ENCODE measurements at regions not wholly inside any gene's neighbourhood (a gene's known extent, or its start where the extent isn't known, plus 50 kb on each side); places are given as distances from the start of the nearest gene placed in this dataset.
"Not testable (repeated sequence)": the region's sequence is repeated elsewhere in the genome, so short reads cannot be mapped to it uniquely, and the experiment has no call there.

DNA sequence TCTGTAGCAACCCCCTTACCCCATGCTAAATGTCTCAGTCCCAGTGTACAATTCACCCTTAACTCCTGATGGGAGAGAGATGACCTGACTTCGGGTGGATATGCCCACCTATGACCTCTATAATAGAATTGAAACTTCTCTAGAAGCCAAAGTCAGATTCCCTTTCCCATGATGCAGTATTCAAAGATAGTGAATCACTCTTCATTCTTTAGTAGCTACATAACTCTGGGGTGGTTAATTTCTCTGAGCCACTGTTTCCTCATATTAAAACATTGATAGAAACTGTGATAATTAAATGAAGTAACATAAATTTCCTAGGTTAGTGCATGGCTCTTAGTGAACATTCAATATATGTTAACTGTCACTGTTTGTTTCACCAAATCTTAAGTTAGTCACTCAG lies 500.4 kb downstream of the COL12A1 start:
- no peaks in the 10 kb centered on the region for H3K9me3 ChIP-seq (replicated peaks; ENCODE audit: low read length)
- no peak overlapping the region for H3K4me3 ChIP-seq (ENCODE audit: low read length)
- no peaks in the 10 kb centered on the region for H3K27me3 ChIP-seq (ENCODE audit: control insufficient read depth, insufficient read depth, low read length)
- H3K36me3 ChIP-seq (ENCODE audit: insufficient read depth, low read length), result no peaks in the 10 kb centered on the region
- H3K4me1 ChIP-seq (ENCODE audit: control insufficient read depth, insufficient read depth, low read length), result no peaks in the 10 kb centered on the region
- H3K9ac ChIP-seq (ENCODE audit: low read depth, low read length), result no peak overlapping the region
- H3K4me2 ChIP-seq (ENCODE audit: low read length), result no peak overlapping the region

DNA sequence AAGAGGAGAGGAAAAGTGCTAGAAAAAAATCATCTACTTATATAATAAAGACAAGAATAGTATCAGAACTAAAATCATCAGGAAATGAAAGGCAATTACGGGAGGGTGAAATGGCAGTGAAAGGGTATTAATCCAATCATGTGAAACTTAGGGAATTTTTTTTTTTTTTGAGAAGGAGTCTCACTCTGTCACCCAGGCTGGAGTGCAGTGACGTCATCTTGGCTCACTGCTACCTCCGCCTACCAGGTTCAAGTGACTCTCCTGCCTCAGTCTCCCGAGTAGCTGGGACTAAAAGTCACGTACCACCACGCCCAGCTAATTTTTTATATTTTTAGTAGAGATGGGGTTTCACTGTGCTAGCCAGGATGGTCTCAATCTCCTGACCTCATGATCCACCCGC lies 501.3 kb downstream of the COL12A1 start:
- not testable (repeated sequence) for H3K4me3 ChIP-seq (ENCODE audit: low read length); H3K27me3 ChIP-seq (ENCODE audit: control insufficient read depth, insufficient read depth, low read length); H3K4me2 ChIP-seq (ENCODE audit: low read length); H3K9me3 ChIP-seq (replicated peaks; ENCODE audit: low read length); H3K4me1 ChIP-seq (ENCODE audit: control insufficient read depth, insufficient read depth, low read length); H3K36me3 ChIP-seq (ENCODE audit: insufficient read depth, low read length); H3K9ac ChIP-seq (ENCODE audit: low read depth, low read length)

DNA sequence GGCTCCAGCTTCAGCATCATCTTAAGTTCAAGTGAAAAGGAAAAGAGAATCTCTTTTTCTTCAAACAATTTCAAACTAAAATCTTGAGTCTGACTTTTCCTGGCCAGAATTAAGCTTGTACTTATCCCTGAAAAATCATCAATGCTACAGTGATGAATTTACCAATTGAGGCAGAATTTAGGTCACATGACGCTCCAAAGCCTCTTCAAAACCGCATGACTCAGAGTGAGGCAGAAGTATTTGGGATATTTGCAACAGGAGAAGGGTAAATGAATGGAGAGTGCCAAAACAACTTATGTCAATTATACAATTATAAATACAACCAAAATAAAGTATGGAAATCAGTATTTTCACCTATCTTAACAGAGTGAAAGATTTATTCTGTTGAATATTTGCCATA lies 515.5 kb downstream of the COL12A1 start:
- Histone ChIP-seq H3K9ac (ENCODE audit: low read depth, low read length) (no peak overlapping the region), H3K4me1 (ENCODE audit: control insufficient read depth, insufficient read depth, low read length) (no peaks in the 10 kb centered on the region), H3K27me3 (ENCODE audit: control insufficient read depth, insufficient read depth, low read length) (no peaks in the 10 kb centered on the region), H3K4me3 (ENCODE audit: low read length) (no peak overlapping the region), H3K9me3 (replicated peaks; ENCODE audit: low read length) (no peaks in the 10 kb centered on the region), H3K36me3 (ENCODE audit: insufficient read depth, low read length) (no peaks in the 10 kb centered on the region), H3K4me2 (ENCODE audit: low read length) (no peak overlapping the region)

DNA sequence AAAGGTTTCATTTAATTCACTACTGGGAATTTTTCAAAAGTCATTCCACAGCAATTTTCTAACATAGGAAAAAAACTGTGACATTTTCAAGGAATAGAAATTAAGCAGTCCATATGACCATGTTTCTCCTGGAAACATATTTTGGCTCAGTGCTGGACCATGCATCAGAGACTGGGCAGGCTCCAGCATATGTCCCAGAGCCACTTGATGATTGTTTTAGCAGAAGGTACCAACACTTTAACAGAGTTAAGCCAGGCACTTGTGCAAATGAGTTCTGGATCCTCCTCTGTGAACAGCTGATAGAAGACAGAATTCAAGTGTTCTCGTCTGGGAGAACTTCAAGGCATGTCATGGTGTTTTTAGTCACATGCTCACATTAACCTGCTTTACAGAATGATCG lies 516.3 kb downstream of the COL12A1 start:
- Histone ChIP-seq H3K9ac (ENCODE audit: low read depth, low read length) (no peak overlapping the region), H3K4me3 (ENCODE audit: low read length) (no peak overlapping the region), H3K4me2 (ENCODE audit: low read length) (no peak overlapping the region), H3K9me3 (replicated peaks; ENCODE audit: low read length) (no peaks in the 10 kb centered on the region), H3K36me3 (ENCODE audit: insufficient read depth, low read length) (no peaks in the 10 kb centered on the region), H3K27me3 (ENCODE audit: control insufficient read depth, insufficient read depth, low read length) (no peaks in the 10 kb centered on the region), H3K4me1 (ENCODE audit: control insufficient read depth, insufficient read depth, low read length) (no peaks in the 10 kb centered on the region)

DNA sequence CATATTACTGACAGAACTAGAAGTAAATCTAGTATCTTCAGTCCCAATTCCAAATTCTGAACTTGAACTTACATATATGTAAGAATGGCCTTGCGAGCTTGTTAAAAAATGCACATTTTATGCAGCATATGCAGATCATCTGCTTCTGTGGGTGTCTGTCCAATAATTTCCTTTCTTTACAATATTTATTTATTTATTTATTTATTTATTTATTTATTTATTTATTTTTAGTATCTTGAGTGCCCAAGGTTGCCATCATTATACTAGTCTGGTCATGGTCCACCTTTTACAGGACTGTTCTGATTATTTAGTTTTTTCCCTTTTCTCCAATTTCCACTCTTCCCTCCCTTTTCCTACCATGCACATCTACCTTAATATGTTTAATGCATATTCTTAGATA lies 528.4 kb downstream of the COL12A1 start:
- Histone ChIP-seq H3K4me2 (ENCODE audit: low read length) (no peak overlapping the region), H3K4me1 (ENCODE audit: control insufficient read depth, insufficient read depth, low read length) (peaks cover 2% of the 10 kb centered on the region), H3K9ac (ENCODE audit: low read depth, low read length) (no peak overlapping the region), H3K36me3 (ENCODE audit: insufficient read depth, low read length) (no peaks in the 10 kb centered on the region), H3K4me3 (ENCODE audit: low read length) (no peak overlapping the region), H3K27me3 (ENCODE audit: control insufficient read depth, insufficient read depth, low read length) (no peaks in the 10 kb centered on the region), H3K9me3 (replicated peaks; ENCODE audit: low read length) (no peaks in the 10 kb centered on the region)

DNA sequence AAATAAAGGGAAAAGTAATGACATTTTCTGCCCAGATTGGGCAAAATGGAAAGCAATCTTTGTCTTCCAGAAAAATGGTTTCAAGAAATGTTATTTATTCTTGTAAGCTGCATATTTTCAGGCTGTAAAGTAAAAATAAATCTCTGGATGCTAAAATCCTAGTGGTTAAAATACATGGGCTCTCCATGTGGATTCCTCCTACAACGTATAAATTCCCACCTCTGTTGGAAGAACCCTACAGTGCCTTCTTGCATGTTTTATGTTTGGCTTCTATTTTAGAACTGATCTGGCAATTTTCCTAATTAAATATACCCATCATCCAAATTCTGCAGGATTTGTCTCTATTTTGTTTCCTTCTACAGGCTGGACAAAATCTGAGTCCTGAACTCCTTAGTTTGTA lies 528.9 kb downstream of the COL12A1 start:
- Histone ChIP-seq H3K4me3 (ENCODE audit: low read length) (no peak overlapping the region), H3K9ac (ENCODE audit: low read depth, low read length) (no peak overlapping the region), H3K9me3 (replicated peaks; ENCODE audit: low read length) (no peaks in the 10 kb centered on the region), H3K4me2 (ENCODE audit: low read length) (no peak overlapping the region), H3K36me3 (ENCODE audit: insufficient read depth, low read length) (no peaks in the 10 kb centered on the region), H3K27me3 (ENCODE audit: control insufficient read depth, insufficient read depth, low read length) (no peaks in the 10 kb centered on the region), H3K4me1 (ENCODE audit: control insufficient read depth, insufficient read depth, low read length) (peaks cover 8% of the 10 kb centered on the region)

DNA sequence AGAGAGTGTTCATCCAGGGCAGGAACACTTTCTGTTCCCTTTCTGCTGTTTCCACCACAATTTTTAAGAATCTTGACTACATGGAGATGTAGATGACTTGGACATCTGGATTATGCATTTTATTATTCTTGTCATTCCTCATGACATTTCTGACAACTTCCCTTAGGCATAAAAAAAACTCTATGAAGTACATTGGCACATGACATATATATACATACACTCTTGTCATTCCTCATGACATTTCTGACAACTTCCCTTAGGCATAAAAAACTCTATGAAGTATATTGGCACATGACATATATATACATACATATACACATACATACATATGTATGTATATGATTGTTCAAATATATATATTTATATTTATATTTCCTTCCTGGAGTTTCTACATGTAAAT lies 531.5 kb downstream of the COL12A1 start:
- H3K4me3 ChIP-seq (ENCODE audit: low read length), result no peak overlapping the region
- H3K27me3 ChIP-seq (ENCODE audit: control insufficient read depth, insufficient read depth, low read length), result no peaks in the 10 kb centered on the region
- H3K36me3 ChIP-seq (ENCODE audit: insufficient read depth, low read length), result no peaks in the 10 kb centered on the region
- H3K4me1 ChIP-seq (ENCODE audit: control insufficient read depth, insufficient read depth, low read length), result peaks cover 18% of the 10 kb centered on the region
- H3K4me2 ChIP-seq (ENCODE audit: low read length), result no peak overlapping the region
- no peak overlapping the region for H3K9ac ChIP-seq (ENCODE audit: low read depth, low read length)
- H3K9me3 ChIP-seq (replicated peaks; ENCODE audit: low read length), result no peaks in the 10 kb centered on the region

DNA sequence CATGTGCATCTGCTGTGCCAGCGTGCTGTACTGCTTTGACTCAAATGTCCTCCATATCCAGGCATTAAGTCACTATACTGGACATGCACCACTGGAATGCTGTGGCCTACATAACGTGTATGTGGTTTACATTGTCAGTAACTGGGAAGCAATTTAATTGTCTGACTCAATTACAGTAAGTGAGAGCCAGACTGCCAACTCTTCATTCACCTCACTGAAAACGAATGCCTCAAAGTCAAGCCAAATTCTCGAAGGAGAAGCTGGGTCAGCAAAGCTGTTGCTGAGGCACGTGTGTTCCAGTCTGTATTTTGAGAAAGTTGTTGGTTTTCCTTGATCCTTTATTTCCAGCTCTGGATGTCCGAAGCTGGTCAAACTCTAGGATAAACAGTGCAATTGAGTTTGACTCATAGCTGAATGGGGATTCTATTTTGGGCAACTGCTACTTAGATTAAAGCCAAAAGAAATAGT lies 534.3 kb downstream of the COL12A1 start:
- Histone ChIP-seq H3K4me3 (ENCODE audit: low read length) (peak overlapping the region; percentile 40), H3K4me2 (ENCODE audit: low read length) (peak overlapping the region; percentile 27), H3K4me1 (ENCODE audit: control insufficient read depth, insufficient read depth, low read length) (peaks cover 18% of the 10 kb centered on the region), H3K9me3 (replicated peaks; ENCODE audit: low read length) (no peaks in the 10 kb centered on the region), H3K27me3 (ENCODE audit: control insufficient read depth, insufficient read depth, low read length) (no peaks in the 10 kb centered on the region), H3K36me3 (ENCODE audit: insufficient read depth, low read length) (no peaks in the 10 kb centered on the region), H3K9ac (ENCODE audit: low read depth, low read length) (peak overlapping the region; percentile 31)

DNA sequence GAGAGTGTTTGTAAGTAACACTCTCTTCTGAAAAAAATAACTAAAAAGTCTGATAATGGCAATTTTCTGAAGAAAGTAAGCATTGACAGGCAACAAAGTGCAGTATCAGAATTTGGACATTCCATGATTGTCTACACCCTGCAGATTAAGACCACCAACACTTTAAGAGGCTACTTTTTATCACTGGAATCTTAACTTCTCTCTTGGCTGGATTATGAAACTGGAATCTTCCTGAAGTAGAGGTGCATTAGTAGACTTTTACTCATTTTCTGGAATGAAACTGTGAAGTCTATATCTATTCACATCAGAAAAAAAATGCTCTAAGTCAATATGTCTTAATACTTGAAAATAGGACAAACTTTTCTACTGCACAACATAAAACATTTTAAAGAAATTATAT lies 547.5 kb downstream of the COL12A1 start:
- H3K9me3 ChIP-seq (replicated peaks; ENCODE audit: low read length), result no peaks in the 10 kb centered on the region
- no peak overlapping the region for H3K4me3 ChIP-seq (ENCODE audit: low read length)
- H3K36me3 ChIP-seq (ENCODE audit: insufficient read depth, low read length), result no peaks in the 10 kb centered on the region
- H3K4me1 ChIP-seq (ENCODE audit: control insufficient read depth, insufficient read depth, low read length), result peaks cover 28% of the 10 kb centered on the region
- no peak overlapping the region for H3K9ac ChIP-seq (ENCODE audit: low read depth, low read length)
- H3K4me2 ChIP-seq (ENCODE audit: low read length), result no peak overlapping the region
- no peaks in the 10 kb centered on the region for H3K27me3 ChIP-seq (ENCODE audit: control insufficient read depth, insufficient read depth, low read length)

DNA sequence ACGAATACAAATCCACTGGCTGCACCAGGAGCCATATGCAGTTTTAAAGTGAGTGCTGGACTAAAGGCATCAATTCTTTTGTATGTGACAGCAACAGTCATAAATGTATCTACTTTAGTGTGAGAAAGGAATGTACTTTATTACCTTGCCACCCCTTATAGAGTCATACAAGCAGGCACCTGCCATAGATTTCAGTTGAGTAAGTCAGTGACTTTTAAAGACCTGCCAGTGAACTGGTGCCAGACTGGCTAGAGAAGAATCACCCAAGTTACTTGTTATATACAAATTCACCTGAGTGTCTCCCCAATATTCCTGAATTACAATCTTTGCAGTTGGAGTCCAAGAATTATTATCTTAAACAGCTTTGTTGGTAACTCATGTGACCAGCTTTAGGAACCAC lies 547.9 kb downstream of the COL12A1 start:
- H3K9me3 ChIP-seq (replicated peaks; ENCODE audit: low read length), result no peaks in the 10 kb centered on the region

DNA sequence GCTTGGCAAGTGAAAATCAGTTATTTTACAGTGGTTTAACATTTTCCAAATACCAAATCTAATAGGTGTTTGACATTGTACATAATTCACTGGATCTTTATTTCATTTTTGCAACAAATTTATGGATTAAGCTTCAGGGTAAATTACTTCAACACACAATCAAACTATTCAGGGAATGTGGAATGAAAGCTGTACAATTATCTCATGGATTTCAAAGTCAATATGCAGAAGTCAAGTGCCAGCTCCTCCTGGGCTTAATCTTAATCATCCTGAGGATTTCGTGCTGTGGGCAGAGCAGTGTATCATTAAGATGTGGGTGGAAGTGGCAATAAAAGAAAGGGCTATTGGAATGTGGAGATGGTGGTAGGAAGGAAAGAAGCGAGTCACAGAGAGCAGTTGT lies 548.8 kb downstream of the COL12A1 start:
- H3K9me3 ChIP-seq (replicated peaks; ENCODE audit: low read length), result no peaks in the 10 kb centered on the region
- H3K4me3 ChIP-seq (ENCODE audit: low read length), result no peak overlapping the region
- H3K4me2 ChIP-seq (ENCODE audit: low read length), result peak overlapping the region; percentile 14
- H3K9ac ChIP-seq (ENCODE audit: low read depth, low read length), result peak overlapping the region; percentile 36
- H3K27me3 ChIP-seq (ENCODE audit: control insufficient read depth, insufficient read depth, low read length), result no peaks in the 10 kb centered on the region
- H3K4me1 ChIP-seq (ENCODE audit: control insufficient read depth, insufficient read depth, low read length), result peaks cover 33% of the 10 kb centered on the region
- H3K36me3 ChIP-seq (ENCODE audit: insufficient read depth, low read length), result no peaks in the 10 kb centered on the region

More for the DNA sequence above, 547.9 kb downstream of the COL12A1 start:
- Histone ChIP-seq H3K36me3 (ENCODE audit: insufficient read depth, low read length) (no peaks in the 10 kb centered on the region), H3K4me2 (ENCODE audit: low read length) (no peak overlapping the region), H3K27me3 (ENCODE audit: control insufficient read depth, insufficient read depth, low read length) (no peaks in the 10 kb centered on the region), H3K4me3 (ENCODE audit: low read length) (no peak overlapping the region), H3K4me1 (ENCODE audit: control insufficient read depth, insufficient read depth, low read length) (peaks cover 28% of the 10 kb centered on the region), H3K9ac (ENCODE audit: low read depth, low read length) (no peak overlapping the region)

DNA sequence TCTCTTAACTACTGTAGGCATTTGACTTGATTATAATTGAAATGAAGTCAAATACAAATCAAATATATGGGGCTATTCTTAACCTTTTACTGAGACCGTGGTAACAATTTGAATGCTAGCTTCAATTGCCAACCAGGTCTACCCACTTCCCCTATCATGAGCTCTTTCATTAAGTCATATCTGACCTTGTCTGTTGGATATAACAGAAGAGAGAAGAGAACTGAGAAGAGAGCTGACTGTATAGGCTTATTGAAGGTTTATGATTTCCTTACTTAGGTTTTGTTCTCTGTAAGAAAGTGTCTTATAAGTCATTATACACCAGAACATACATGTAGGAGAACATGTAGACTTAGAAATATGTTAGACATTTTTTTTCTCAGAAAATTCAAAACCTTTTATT lies 549.4 kb downstream of the COL12A1 start:
- Histone ChIP-seq H3K27me3 (ENCODE audit: control insufficient read depth, insufficient read depth, low read length) (no peaks in the 10 kb centered on the region), H3K4me3 (ENCODE audit: low read length) (no peak overlapping the region), H3K9ac (ENCODE audit: low read depth, low read length) (peak overlapping the region; percentile 36), H3K4me2 (ENCODE audit: low read length) (no peak overlapping the region), H3K9me3 (replicated peaks; ENCODE audit: low read length) (no peaks in the 10 kb centered on the region), H3K36me3 (ENCODE audit: insufficient read depth, low read length) (no peaks in the 10 kb centered on the region), H3K4me1 (ENCODE audit: control insufficient read depth, insufficient read depth, low read length) (peaks cover 33% of the 10 kb centered on the region)
